Kidney epithelial cell (primary cell): ENCODE measurements at regions not wholly inside any gene's neighbourhood (a gene's known extent, or its start where the extent isn't known, plus 50 kb on each side); places are given as distances from the start of the nearest gene placed in this dataset.

ENCODE experiments used
- DNase-seq: peaks from one replicate; pipeline ENCODE4 v3.0.0-alpha.2; 2010; ENCODE audit warnings: low read depth
- H3K27me3 ChIP-seq: 2 replicates; pipeline ENCODE4 v1.6.0; 2011; ENCODE audit warnings: low read length; ENCODE audit not compliant: control insufficient read depth, insufficient read depth
- H3K36me3 ChIP-seq: 2 replicates; pipeline ENCODE4 v1.5.1; 2011; ENCODE audit warnings: low read length; ENCODE audit not compliant: control insufficient read depth, insufficient read depth
- H3K4me3 ChIP-seq: 2 replicates; pipeline ENCODE4 v1.5.1; 2011; ENCODE audit warnings: low read depth, mild to moderate bottlenecking, control low read depth, low read length
- CTCF ChIP-seq: IDR thresholded peaks from 2 replicates; pipeline ENCODE4 v1.5.1; 2011; ENCODE audit warnings: mild to moderate bottlenecking, moderate library complexity, low read length, control low read depth, inconsistent platforms; ENCODE audit not compliant: insufficient read depth, poor library complexity, severe bottlenecking

GRCh38 chr3:23659840-23660430, 145.8 kb upstream of the UBE2E1 start:
- Histone ChIP-seq H3K27me3 (no peaks in the 10 kb centered on the region), H3K4me3 (no peak overlapping the region), H3K36me3 (no peaks in the 10 kb centered on the region)
- no peak for TF ChIP-seq CTCF
- no peak for DNase-seq

DNA sequence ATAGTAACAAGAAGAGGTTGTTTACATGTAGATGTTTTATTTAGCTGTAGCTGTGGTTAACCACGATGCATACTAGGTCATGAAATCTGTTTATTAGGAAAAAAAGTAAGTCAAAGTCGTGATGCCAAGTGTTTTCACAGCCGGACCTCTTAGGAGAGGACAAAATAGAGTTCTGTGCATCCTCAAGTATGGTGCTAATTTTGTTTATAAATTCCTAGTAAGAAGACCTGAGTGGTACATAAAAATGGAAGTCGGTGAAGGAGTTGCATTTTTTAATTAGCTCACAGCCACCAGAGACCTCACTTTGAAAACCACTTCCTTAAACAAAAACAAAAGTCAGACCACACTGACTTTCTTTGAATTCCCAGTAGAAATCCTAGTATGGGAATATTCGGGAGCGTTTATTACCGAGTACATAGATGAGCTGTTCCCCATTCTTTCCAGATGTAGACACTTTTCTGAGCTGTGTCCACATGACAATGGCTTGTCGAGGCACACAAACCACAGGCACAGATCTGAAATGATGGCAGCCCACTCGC, 143.6 kb upstream of the UBE2E1 start:
- no peak for TF ChIP-seq CTCF
- no peak overlapping the region for H3K4me3 ChIP-seq
- no peaks in the 10 kb centered on the region for H3K27me3 ChIP-seq
- H3K36me3 ChIP-seq: no peaks in the 10 kb centered on the region
- DNase-seq: no peak

DNA sequence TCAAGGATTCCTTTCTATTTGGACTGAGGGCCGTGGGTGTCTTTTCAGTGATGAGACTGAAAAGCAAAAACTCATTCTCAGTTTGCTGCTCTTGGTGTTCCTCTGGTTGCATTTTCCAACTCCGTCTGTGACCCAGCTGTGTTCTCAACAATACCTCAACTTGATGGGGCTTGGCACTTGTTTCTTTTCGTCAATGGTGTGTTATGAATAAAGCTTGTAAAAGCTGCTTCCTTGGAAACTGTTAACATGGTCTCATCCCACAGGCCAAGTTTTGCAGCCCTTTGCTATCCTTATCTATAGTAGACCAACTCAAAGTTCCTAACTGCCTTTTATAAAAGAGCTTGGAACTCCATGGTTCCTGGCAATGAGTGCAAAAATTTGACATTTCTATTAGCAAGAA, 142.5 kb upstream of the UBE2E1 start:
- no peak for TF ChIP-seq CTCF
- no peak for DNase-seq
- Histone ChIP-seq H3K27me3 (no peaks in the 10 kb centered on the region), H3K36me3 (no peaks in the 10 kb centered on the region), H3K4me3 (no peak overlapping the region)

- Histone ChIP-seq H3K27me3 (no peaks in the 10 kb centered on the region), H3K36me3 (no peaks in the 10 kb centered on the region), H3K4me3 (no peak overlapping the region)
- no peak for DNase-seq
- no peak for TF ChIP-seq CTCF
Observed at GRCh38 chr3:23663661-23664186, 142.0 kb upstream of the UBE2E1 start.

DNA sequence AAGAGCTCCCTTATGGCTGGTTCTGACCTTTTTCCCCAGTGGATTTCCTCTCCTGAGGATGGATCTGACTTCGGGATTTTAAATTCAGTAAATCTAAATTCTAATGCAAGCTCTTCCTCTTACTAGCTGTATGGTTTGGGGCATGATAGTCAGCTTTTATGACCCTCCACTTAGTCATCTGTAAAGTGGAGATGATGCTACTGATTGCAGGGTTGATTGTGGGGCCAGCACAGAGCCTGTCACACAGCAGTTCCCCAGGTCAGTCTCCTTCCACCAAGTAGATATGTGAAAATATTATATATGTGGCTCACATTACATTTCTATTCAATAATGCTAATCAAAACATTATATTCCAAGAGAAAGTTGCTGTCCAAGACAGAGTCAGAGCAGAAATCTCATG, 141.3 kb upstream of the UBE2E1 start:
- DNase-seq: no peak
- H3K36me3 ChIP-seq: no peaks in the 10 kb centered on the region
- no peak overlapping the region for H3K4me3 ChIP-seq
- H3K27me3 ChIP-seq: no peaks in the 10 kb centered on the region
- TF ChIP-seq CTCF: no peak

GRCh38 chr3:23665741-23666140, 140.0 kb upstream of the UBE2E1 start:
- DNase-seq: no peak
- TF ChIP-seq CTCF: no peak

More at GRCh38 chr3:23665741-23666140, 140.0 kb upstream of the UBE2E1 start:
- H3K4me3 ChIP-seq: no peak overlapping the region
- H3K27me3 ChIP-seq: no peaks in the 10 kb centered on the region
- H3K36me3 ChIP-seq: no peaks in the 10 kb centered on the region
